Lower lobe of right lung (tissue), 2 donors: ENCODE measurements at regions not wholly inside any gene's neighbourhood (a gene's known extent, or its start where the extent isn't known, plus 50 kb on each side); places are given as distances from the start of the nearest gene placed in this dataset.

Experiments used
- ATAC-seq, 2 donors: fragments of 200-7000 bp; cut with Tn5 transposase; one replicate each; pipeline ENCODE4 v1.9.1; 2020 to 2022; ENCODE audit warnings: mild to moderate bottlenecking in 2 of 2, moderate library complexity in 2 of 2
- DNase-seq: peaks from one replicate; pipeline ENCODE4 v3.0.0-alpha.2; 2020
- H3K27ac ChIP-seq: fragments of 200-600 bp; one replicate; pipeline ENCODE4 v1.8.0; 2022
- H3K27me3 ChIP-seq: fragments of 200-600 bp; one replicate; pipeline ENCODE4 v1.8.0; 2022; ENCODE audit warnings: low read depth
- H3K36me3 ChIP-seq: fragments of 200-600 bp; one replicate; pipeline ENCODE4 v1.8.0; 2022; ENCODE audit warnings: mild to moderate bottlenecking
- H3K4me1 ChIP-seq: fragments of 200-600 bp; one replicate; pipeline ENCODE4 v1.8.0; 2022
- H3K4me3 ChIP-seq: fragments of 200-600 bp; one replicate; pipeline ENCODE4 v1.8.0; 2022; ENCODE audit warnings: mild to moderate bottlenecking
- H3K9me3 ChIP-seq: fragments of 200-600 bp; one replicate; pipeline ENCODE4 v1.8.0; 2022
- CTCF ChIP-seq: fragments of 200-600 bp; IDR thresholded peaks from one replicate; pipeline ENCODE4 v1.8.0; 2022; ENCODE audit warnings: antibody characterized with exemption, mild to moderate bottlenecking
- intact Hi-C: fragments of 100-400 bp; cut with DNase I; formaldehyde crosslinking; loops from one replicate; pipeline ENCODE4 v1.11.0; 2022
- donor health status: DM: no; HTN: yes; CAD: no; lungs with severe emphysema.

GRCh38 chr19:28003543-28003942, 1209.4 kb downstream of the UQCRFS1 start:
- Histone ChIP-seq H3K9me3 (no peaks in the 10 kb centered on the region), H3K4me1 (no peaks in the 10 kb centered on the region), H3K27me3 (no peaks in the 10 kb centered on the region), H3K36me3 (no peaks in the 10 kb centered on the region), H3K4me3 (no peak overlapping the region), H3K27ac (no peak overlapping the region)
- TF ChIP-seq CTCF = no peak
- intact Hi-C loops = no loop called here
- ATAC-seq = no peak
- DNase-seq = no peak

- Histone ChIP-seq H3K4me1 (no peaks in the 10 kb centered on the region), H3K36me3 (no peaks in the 10 kb centered on the region)
- DNase-seq = no peak
These were observed 1215.9 kb downstream of the UQCRFS1 start for GRCh38 chr19:27997069-27997468.

DNA sequence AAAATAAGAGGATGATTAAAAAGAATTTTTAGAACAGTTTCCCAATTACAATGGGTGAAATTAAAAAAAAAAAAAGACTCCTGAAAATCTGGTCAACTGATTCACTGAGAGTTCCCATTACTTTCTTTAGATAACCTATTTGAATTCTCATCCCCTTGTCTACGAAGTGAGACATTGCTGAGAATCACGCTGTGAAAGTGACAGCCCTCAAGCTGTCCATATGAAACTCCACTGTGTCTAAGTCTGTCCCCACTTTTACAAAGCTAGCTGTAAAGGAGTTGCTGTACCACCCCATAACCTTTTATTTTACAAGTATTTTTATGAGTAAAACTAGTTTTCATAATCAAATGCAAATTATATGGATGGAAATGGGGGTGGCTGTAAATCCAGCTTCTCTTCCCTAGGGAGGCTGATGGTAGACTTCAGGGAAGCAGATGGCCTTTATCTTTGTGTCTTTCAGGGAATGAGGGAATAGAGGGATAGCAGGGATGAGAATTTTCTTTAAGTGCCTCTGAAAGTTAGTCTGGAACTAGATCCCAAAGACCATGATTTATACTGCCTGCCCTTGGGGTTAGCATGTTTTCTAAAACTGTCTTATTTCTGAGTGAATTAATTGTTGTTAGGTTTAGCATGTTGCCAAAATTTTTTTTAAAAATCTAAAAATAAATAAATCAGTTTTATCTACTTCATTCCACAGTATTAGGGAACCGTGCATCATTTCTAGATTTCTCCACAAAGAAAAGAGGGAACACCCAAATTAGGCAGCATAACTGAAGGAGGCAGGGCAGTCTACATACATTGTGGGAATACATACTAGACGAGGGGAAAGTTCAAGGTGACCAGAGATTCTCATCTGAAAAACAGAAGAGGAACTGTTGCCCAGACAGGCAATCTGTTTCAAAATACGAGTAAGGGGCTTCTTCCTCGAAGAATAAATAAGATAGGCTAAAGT, 1219.1 kb downstream of the UQCRFS1 start:
- ATAC-seq (no peak), DNase-seq (no peak)
- no peaks in the 10 kb centered on the region for H3K4me1 ChIP-seq
- no peaks in the 10 kb centered on the region for H3K36me3 ChIP-seq
- no peak for TF ChIP-seq CTCF
- H3K4me3 ChIP-seq = no peak overlapping the region
- intact Hi-C loops = no loop called here
- H3K27me3 ChIP-seq = no peaks in the 10 kb centered on the region
- no peaks in the 10 kb centered on the region for H3K9me3 ChIP-seq
- H3K27ac ChIP-seq = no peak overlapping the region

More at GRCh38 chr19:27997069-27997468, 1215.9 kb downstream of the UQCRFS1 start:
- ATAC-seq = no peak
- TF ChIP-seq CTCF = no peak
- Histone ChIP-seq H3K27me3 (no peaks in the 10 kb centered on the region), H3K4me3 (no peak overlapping the region), H3K9me3 (no peaks in the 10 kb centered on the region), H3K27ac (no peak overlapping the region)
- intact Hi-C loops = no loop called here

DNA sequence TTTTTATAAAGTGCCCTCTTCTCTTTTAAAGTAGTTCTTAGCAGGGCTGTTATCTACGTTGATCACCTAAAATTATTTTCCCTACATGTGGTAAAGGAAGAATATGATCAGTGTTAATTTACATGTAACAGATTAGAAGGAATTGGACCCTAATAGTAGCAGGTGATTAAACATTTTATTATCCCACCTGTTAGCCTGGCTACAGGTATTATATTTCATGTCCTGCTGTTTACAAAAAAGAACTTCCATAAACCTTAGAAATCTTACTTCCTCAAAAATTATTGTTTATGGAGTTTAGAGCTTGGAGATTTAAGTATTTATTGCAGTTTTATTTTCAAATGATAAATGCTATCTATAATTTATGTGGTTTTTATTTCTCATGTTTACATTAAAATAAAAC, 1226.7 kb downstream of the UQCRFS1 start:
- Histone ChIP-seq H3K27ac (no peak overlapping the region), H3K4me3 (no peak overlapping the region), H3K4me1 (no peaks in the 10 kb centered on the region), H3K27me3 (no peaks in the 10 kb centered on the region), H3K36me3 (no peaks in the 10 kb centered on the region), H3K9me3 (no peaks in the 10 kb centered on the region)
- intact Hi-C loops = no loop called here
- no peak for DNase-seq
- no peak for ATAC-seq
- TF ChIP-seq CTCF = no peak

- no peaks in the 10 kb centered on the region for H3K4me1 ChIP-seq
- TF ChIP-seq CTCF = no peak
- ATAC-seq (no peak), DNase-seq (no peak)
- H3K9me3 ChIP-seq = no peaks in the 10 kb centered on the region
- no peaks in the 10 kb centered on the region for H3K27me3 ChIP-seq
- no peaks in the 10 kb centered on the region for H3K36me3 ChIP-seq
- H3K4me3 ChIP-seq = no peak overlapping the region
- no peak overlapping the region for H3K27ac ChIP-seq
- intact Hi-C loops = no loop called here
These were observed 1237.4 kb downstream of the UQCRFS1 start for GRCh38 chr19:27975419-27976005.
